Caki2 (cell line): ENCODE measurements at regions not wholly inside any gene's neighbourhood (a gene's known extent, or its start where the extent isn't known, plus 50 kb on each side); places are given as distances from the start of the nearest gene placed in this dataset.

Experiments
- DNase-seq: peaks from one replicate; pipeline ENCODE4 v3.0.0-alpha.2; 2015; ENCODE audit warnings: low read depth
- in situ Hi-C: cut with HindIII; loops from 2 replicates; pipeline ENCODE4 v1.10.0; 2016; ENCODE audit warnings: low sequenced_read_pairs, low pct_unique_long_range_greater_than_20kb, mixed read lengths

- no peak for DNase-seq
- in situ Hi-C loops, result no loop called here
Observed at GRCh38 chr13:76643596-76643995, 242.6 kb downstream of the KCTD12 start.

DNA sequence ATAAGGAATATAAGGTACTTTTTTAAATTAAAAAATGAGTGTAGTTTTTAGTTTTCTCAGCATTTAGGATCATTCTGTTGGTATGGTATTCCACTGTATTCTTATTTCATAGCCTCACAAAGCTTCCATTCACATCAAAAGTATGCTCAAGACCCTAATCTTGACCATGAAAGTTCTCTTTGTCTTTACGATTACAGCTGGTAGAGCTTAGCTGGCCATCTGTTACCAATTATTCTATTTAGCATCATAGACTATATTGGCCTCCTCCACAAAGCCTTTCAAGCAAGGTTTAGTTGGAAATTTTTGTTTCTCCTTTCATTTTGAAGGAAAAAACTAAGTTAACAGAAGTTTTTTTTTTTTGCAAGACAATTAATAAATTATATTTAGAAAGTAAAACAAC lies 245.1 kb downstream of the KCTD12 start:
- no peak for DNase-seq
- in situ Hi-C loops, result no loop called here

- in situ Hi-C loops, result no loop called here
- DNase-seq, result no peak
Observed at GRCh38 chr13:76638882-76639281, 247.3 kb downstream of the KCTD12 start.

- DNase-seq, result no peak
- in situ Hi-C loops, result no loop called here
Observed at GRCh38 chr13:76638181-76638580, 248.0 kb downstream of the KCTD12 start.

DNA sequence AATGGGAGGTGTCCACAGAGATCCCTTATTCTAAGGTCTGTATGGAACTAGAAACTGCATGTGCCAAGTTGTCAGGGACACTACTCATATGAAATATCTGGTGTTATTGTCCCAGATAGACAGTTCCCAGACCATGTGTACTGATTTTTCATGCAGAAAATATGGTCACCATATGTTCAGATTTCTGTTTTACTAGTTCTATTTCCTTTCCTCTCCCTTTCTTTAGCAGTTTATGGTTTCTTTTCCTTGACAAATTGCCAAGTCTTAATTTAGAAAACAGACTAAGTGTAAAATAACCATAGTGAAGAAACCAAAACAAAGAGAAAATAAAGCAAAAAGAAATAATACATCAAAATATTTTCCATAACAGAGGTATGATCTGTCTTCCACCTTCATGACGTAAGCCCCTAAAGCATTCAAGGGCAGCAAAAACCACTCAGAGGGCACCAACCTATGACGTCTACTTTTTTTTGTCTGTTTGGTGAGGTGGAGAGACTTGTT lies 248.5 kb downstream of the KCTD12 start:
- no peak for DNase-seq

GRCh38 chr13:76636829-76637228 lies 249.4 kb downstream of the KCTD12 start:
- in situ Hi-C loops, result no loop called here
- DNase-seq, result no peak

More for the DNA sequence above, 248.5 kb downstream of the KCTD12 start:
- in situ Hi-C loops, result no loop called here

DNA sequence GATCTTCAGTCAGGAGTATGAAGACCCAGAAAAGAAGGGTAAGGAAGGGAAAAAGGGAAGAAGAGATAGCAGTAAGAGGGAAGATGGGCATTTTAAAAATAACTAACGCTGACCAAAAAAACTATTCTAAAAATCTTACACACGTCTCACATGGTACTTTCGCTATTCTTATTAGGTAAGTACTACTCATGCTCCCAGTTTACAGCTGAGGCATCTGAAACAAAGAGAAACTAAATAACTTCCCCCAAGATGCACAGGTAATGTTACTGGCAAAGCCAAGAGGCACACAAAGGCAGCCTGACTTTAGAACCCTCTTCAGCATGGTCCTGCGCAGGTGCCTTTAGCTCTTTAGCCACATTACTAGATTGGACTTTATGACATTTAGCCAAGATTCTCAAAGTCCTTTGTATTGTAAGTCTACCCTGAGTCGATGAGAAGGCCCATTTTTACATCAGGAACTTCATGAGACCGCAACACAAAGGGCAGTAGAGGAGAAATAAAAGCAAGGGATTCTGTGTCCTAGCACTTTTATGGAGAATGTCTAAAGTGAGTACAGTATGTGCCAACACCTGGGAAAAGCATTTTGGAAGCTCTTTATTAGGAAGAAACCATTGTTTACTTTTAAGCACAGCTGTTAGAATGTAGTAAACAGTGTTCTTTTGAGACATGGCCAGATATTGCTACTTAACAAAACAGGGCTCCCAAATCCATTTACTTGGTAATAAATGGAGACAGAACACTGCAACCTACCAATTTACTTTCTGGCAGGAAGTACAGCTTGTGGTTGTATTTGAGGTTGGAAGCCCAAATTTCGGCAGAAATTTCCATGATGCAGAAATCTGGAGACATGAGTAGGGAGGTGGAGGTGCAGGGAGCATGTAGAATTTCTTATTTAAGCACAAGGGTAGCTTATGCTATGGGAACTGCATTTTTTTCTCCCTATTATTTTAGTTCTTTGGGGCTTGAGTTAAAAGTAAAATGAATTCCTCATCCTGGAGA lies 250.7 kb downstream of the KCTD12 start:
- no peak for DNase-seq
- in situ Hi-C loops, result no loop called here

DNA sequence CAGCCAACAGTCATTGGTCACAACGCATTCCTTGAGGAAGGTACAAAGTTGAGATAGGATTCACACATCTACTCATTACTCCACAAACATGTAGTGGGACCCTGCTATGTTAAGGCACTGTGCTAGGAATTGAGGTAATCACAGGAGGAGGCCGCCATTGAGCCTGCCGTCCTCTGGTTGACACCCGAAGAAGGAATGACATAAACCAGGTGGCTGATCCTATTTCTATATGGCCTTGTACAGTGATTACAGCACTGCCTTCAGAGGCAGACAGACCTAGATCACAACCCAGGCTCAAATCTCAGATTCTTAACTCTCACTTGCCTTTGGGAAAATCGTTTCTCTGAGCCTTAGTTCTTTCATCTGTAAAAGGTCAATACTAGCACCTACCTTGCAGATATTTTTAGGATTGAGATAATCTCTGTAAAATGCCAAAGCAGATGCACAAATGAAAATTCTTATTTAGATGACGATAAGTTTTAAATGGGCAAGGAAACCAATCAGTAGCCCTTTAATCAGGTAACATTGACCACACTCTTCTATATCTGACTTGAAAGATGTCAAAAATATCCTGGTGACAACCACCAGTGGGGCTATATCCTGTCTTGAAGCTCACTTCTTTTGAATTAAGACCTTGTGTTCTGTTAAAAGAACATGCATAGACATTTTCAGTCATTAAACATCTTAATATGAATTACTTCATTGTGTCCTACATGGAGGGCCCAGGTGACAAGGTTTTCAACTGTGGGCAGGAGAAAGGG lies 251.6 kb downstream of the KCTD12 start:
- in situ Hi-C loops, result no loop called here
- DNase-seq, result no peak

DNA sequence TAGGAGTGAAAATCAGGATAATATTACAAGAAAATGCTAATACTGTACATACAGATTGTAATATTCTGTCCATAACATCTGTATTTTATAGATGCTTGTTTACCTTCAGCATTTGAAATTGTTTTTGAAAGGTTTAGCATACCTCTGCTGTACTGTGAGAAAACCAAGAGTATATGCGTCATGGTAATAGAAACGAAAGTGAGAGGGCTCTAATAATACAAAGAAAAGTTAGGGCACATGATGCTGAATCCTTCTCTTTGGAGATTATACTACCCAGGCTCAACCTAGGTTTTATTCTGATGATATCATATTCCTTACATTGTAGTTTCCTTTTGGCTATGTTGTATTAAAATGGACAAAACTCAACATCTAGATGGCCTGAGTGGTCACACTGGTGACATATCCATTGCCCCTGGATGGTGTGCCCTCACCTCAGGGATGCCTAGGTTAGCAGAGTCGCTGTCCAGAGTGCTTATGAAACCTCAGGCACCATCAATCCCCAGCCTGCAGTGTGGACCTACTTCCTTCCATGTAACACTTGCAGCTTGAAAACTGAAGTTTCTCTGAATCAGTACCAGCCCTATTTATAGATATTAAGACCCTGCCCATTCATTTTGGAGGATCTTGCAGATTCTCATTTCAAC lies 253.7 kb downstream of the KCTD12 start:
- no peak for DNase-seq
- in situ Hi-C loops, result no loop called here

DNA sequence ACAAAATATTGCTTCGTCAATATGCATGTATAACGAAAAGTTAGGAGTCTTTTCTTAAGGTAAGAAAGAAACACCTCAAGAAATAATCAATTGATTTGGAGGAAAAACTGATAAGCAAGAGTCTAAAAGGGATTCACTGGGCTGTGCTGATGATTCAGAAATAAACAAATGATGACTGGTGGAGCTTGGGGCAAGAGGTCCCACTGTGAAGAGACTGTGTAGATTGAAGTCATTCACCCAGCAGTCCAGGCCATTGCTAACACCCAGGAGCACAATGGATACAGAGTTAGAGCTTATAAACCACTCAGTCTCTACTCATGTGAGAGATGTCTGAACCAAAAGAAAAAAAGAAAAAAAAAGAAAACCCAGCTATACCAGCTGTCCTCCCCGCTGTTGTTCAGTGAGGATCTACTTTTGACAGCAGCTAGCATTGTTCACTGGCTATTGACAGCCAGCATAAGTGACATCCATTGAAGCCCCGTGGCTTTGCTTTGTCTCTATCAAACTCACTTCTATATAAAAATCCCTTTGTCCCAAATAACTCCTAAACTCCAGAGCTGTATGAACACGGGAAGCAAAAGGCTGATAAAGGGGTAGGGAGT lies 255.5 kb downstream of the KCTD12 start:
- DNase-seq, result no peak
- in situ Hi-C loops, result no loop called here

GRCh38 chr13:76622315-76623040 lies 263.7 kb downstream of the KCTD12 start:
- in situ Hi-C loops, result no loop called here
- no peak for DNase-seq

- DNase-seq, result no peak
- in situ Hi-C loops, result no loop called here
Observed at GRCh38 chr13:76621705-76622104, 264.5 kb downstream of the KCTD12 start.

DNA sequence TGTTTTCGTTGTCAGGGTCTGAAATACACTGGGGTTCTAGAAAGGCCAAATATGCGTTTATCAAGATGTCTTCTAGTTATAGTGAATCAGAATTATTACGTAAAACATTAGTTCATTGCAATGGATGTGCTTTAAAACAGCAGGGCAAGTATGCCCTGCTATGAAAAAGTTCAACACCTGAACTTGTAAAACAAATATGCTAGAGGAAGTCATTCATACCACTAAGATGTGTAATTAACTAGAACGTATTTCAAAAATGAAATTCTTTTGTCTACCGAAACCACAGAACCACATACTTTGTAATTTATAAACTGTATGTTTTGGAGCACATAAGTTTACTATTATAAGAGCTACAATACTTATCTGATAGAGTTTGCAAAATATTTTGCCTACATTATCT lies 266.2 kb downstream of the KCTD12 start:
- DNase-seq, result no peak
- in situ Hi-C loops, result no loop called here

DNA sequence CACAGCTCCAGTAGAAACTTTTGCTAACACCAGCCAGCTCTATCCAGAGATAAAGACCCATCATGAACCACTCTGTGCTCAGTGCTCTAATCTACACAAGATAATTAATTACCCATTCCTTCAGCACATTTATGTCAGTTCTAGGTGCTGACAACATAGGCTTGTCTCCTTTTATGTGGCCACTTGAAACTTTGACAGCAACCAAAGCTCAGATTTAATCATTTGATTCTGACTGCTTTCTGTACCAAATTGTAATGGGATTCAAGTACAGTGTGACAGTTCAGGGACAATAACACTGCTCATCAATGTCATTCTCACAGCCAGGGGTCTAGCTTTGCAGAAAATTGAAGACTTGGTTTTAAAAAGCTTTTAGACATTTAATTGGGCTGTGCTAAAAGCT lies 266.6 kb downstream of the KCTD12 start:
- no peak for DNase-seq
- in situ Hi-C loops, result no loop called here

DNA sequence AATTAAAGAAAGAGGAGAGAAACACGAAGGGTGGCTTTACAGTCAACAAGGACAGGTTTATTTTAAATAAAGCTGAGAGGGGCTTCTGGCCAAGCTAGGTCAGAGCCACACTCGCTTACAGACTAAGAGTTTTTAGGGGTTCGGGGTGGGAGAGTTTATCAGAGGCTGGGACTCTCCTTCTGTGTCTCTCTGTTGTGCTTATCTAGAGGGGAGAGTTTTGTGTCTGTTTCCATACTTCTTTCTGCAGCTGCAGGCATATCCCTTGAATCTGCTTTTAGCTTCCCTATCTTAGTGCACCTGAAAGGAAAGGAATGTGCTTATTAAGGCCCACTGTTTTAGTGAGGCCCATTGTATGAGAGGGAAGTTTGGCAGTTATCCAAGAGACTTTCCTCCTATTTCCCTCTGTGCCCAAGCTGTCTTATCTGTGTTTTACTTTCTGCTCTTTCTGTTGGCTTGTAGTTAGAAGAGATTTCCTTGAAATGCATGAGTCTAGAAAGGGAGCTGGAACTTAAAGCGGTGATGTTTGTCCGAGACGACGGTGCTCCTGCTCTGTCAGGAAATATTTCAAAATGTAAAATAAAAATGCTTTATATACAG lies 275.3 kb downstream of the KCTD12 start:
- no peak for DNase-seq
- in situ Hi-C loops, result no loop called here

- in situ Hi-C loops, result no loop called here
- no peak for DNase-seq
Observed at GRCh38 chr13:76609643-76610042, 276.6 kb downstream of the KCTD12 start.

GRCh38 chr13:76607866-76608265 lies 278.3 kb downstream of the KCTD12 start:
- no peak for DNase-seq
- in situ Hi-C loops, result no loop called here
